GM21360 (cell line): ENCODE measurements at regions not wholly inside any gene's neighbourhood (a gene's known extent, or its start where the extent isn't known, plus 50 kb on each side); places are given as distances from the start of the nearest gene placed in this dataset.

Source experiments
- ATAC-seq: cut with Tn5 transposase; IDR thresholded peaks from one replicate; pipeline ENCODE4 v1.9.1; 2021; ENCODE audit warnings: mild to moderate bottlenecking, moderate library complexity; ENCODE audit not compliant: unreplicated experiment

GRCh38 chr20:48193627-48194425 lies 408.5 kb upstream of the SULF2 start:
- no peak for ATAC-seq

- ATAC-seq = no peak
Measured at GRCh38 chr20:48192109-48192508, 406.8 kb upstream of the SULF2 start.

- no peak for ATAC-seq
Measured at GRCh38 chr20:48191200-48191599, 405.9 kb upstream of the SULF2 start.

GRCh38 chr20:48190757-48191156 lies 405.5 kb upstream of the SULF2 start:
- ATAC-seq = no peak

GRCh38 chr20:48189181-48189580 lies 403.9 kb upstream of the SULF2 start:
- no peak for ATAC-seq

GRCh38 chr20:48187851-48188250 lies 402.6 kb upstream of the SULF2 start:
- no peak for ATAC-seq

- ATAC-seq = no peak
Measured at GRCh38 chr20:48186915-48187314, 401.6 kb upstream of the SULF2 start.

- no peak for ATAC-seq
Measured at GRCh38 chr20:48186447-48186846, 401.2 kb upstream of the SULF2 start.

- ATAC-seq = no peak
Measured at GRCh38 chr20:48184229-48184628, 398.9 kb upstream of the SULF2 start.

- ATAC-seq = no peak
Measured at GRCh38 chr20:48181261-48181935, 396.1 kb upstream of the SULF2 start.

GRCh38 chr20:48180618-48181017 lies 395.3 kb upstream of the SULF2 start:
- ATAC-seq = no peak

GRCh38 chr20:48180024-48180423 lies 394.7 kb upstream of the SULF2 start:
- no peak for ATAC-seq

GRCh38 chr20:48178633-48179032 lies 393.4 kb upstream of the SULF2 start:
- ATAC-seq = no peak

GRCh38 chr20:48177058-48177457 lies 391.8 kb upstream of the SULF2 start:
- ATAC-seq = no peak

- ATAC-seq = no peak
Measured at GRCh38 chr20:48176139-48176538, 390.9 kb upstream of the SULF2 start.

GRCh38 chr20:48175261-48175660 lies 390.0 kb upstream of the SULF2 start:
- no peak for ATAC-seq

GRCh38 chr20:48172357-48172702 lies 387.0 kb upstream of the SULF2 start:
- ATAC-seq = no peak

- no peak for ATAC-seq
Measured at GRCh38 chr20:48171626-48172356, 386.5 kb upstream of the SULF2 start.

GRCh38 chr20:48171071-48171470 lies 385.8 kb upstream of the SULF2 start:
- ATAC-seq = no peak

- ATAC-seq = no peak
Measured at GRCh38 chr20:48170625-48171024, 385.3 kb upstream of the SULF2 start.

GRCh38 chr20:48169650-48170225 lies 384.5 kb upstream of the SULF2 start:
- ATAC-seq = no peak
